GM12878 (cell line): ENCODE measurements at regions not wholly inside any gene's neighbourhood (a gene's known extent, or its start where the extent isn't known, plus 50 kb on each side); places are given as distances from the start of the nearest gene placed in this dataset.

Source experiments
- ATAC-seq: fragments of 200-7000 bp; cut with Tn5 transposase; 3 replicates; pipeline ENCODE4 v1.9.1; 2020; ENCODE audit warnings: mild to moderate bottlenecking, moderate library complexity
- BruUV-seq: library from RNA; stranded (reverse); fragments of 400-500 nt; replicated peaks from 2 replicates; lab custom pipeline; 2021; lab: Mats Ljungman, UMichigan
- CTCF ChIA-PET: fragments of 300-600 bp; sonication (Branson Sonifier 250); formaldehyde crosslinking; extraction: SDS; loops from one replicate; lab custom pipeline; 2021; ENCODE audit warnings: inconsistent platforms; lab: Yijun Ruan, JAX
- POLR2A ChIA-PET: fragments of 350-600 bp; formaldehyde crosslinking; extraction: SDS; loops from one replicate; lab custom pipeline; 2021; ENCODE audit warnings: inconsistent platforms; lab: Charles Lee
- RAD21 ChIA-PET: fragments of 300-600 bp; sonication (Branson Sonifier 250); formaldehyde crosslinking; loops from one replicate; lab custom pipeline; 2023; ENCODE audit warnings: antibody characterized with exemption; ENCODE audit not compliant: unreplicated experiment; lab: Charles Lee
- SMC1A ChIA-PET: fragments of 300-600 bp; sonication (Branson Sonifier 250); formaldehyde crosslinking; loops from one replicate; lab custom pipeline; 2023; ENCODE audit not compliant: unreplicated experiment, uncharacterized antibody; lab: Charles Lee
- DNase-seq: peaks from one replicate; pipeline ENCODE4 v3.0.0-alpha.2; 2011; ENCODE audit warnings: low read depth, low spot score
- FAIRE-seq: peaks from 3 replicates; lab custom pipeline; 2011; peaks lifted over from hg19 to GRCh38; lab: Jason Lieb, UNC
- H2AFZ ChIP-seq: 2 replicates; pipeline ENCODE4 v1.6.0; 2011; ENCODE audit warnings: low read depth, low read length, control low read depth; ENCODE audit not compliant: control insufficient read depth
- H3K27ac ChIP-seq: 2 replicates; pipeline ENCODE4 v1.5.1; 2011; ENCODE audit warnings: control low read depth; ENCODE audit not compliant: control insufficient read depth, insufficient read depth
- H3K27me3 ChIP-seq, 2 experiments: replicated peaks in 1 of 2; 2 replicates each; pipeline versions ENCODE4 v1.6.0 to v1.6.1; 2011; ENCODE audit warnings: low read length in 1 of 2; ENCODE audit not compliant: control insufficient read depth in 2 of 2, insufficient read depth in 2 of 2
- H3K36me3 ChIP-seq, 2 experiments: 2 replicates each; pipeline ENCODE4 v1.5.1; 2011; ENCODE audit warnings: low read length in 1 of 2; ENCODE audit not compliant: control insufficient read depth in 2 of 2, insufficient read depth in 2 of 2
- H3K4me1 ChIP-seq: 2 replicates; pipeline ENCODE4 v1.6.1; 2011; ENCODE audit warnings: mild to moderate bottlenecking, low read length, moderate library complexity, mixed read lengths; ENCODE audit not compliant: control insufficient read depth, insufficient read depth
- H3K4me2 ChIP-seq: 2 replicates; pipeline ENCODE4 v1.6.0; 2011; ENCODE audit warnings: control low read depth; ENCODE audit not compliant: control insufficient read depth, insufficient read depth
- H3K4me3 ChIP-seq: fragments of 200-600 bp; sonication (generic); 2 replicates; pipeline ENCODE4 v1.5.1; 2016
- H3K79me2 ChIP-seq: 2 replicates; pipeline ENCODE4 v1.6.0; 2011; ENCODE audit warnings: low read length; ENCODE audit not compliant: control insufficient read depth, insufficient read depth
- H3K9ac ChIP-seq: 2 replicates; pipeline ENCODE4 v1.8.0; 2011; ENCODE audit warnings: low read length, control low read depth, mixed read lengths; ENCODE audit not compliant: control insufficient read depth, insufficient read depth
- H3K9me3 ChIP-seq: replicated peaks from 3 replicates; pipeline ENCODE4 v1.5.1; 2011; ENCODE audit warnings: mild to moderate bottlenecking, low read length; ENCODE audit not compliant: control insufficient read depth, insufficient read depth
- H4K20me1 ChIP-seq: 2 replicates; pipeline ENCODE4 v1.6.0; 2011; ENCODE audit not compliant: control insufficient read depth, insufficient read depth
- ASH2L ChIP-seq: fragments of 300-600, 200-600 bp; sonication (generic); IDR thresholded peaks from 2 replicates; pipeline ENCODE4 v1.6.1; 2017; ENCODE audit warnings: low read depth, mild to moderate bottlenecking, borderline replicate concordance
- ATF3 ChIP-seq: IDR thresholded peaks from 2 replicates; pipeline ENCODE4 v1.6.1; 2011; ENCODE audit warnings: low read depth, mild to moderate bottlenecking, low read length, moderate library complexity, borderline replicate concordance; ENCODE audit errors: extremely low read depth
- BCL3 ChIP-seq: IDR thresholded peaks from 2 replicates; pipeline ENCODE4 v1.6.1; 2011; ENCODE audit warnings: borderline replicate concordance, low read depth, mild to moderate bottlenecking, moderate library complexity, low read length; ENCODE audit not compliant: insufficient read depth, poor library complexity, severe bottlenecking
- E4F1 ChIP-seq: fragments of 450-650 bp; IDR thresholded peaks from 2 replicates; pipeline ENCODE4 v1.6.1; 2018; ENCODE audit warnings: borderline replicate concordance, mild to moderate bottlenecking; ENCODE audit not compliant: partially characterized antibody
- HDAC2 ChIP-seq: fragments of 200-600 bp; sonication (generic); IDR thresholded peaks from 2 replicates; pipeline ENCODE4 v1.6.1; 2017
- MYC ChIP-seq: IDR thresholded peaks from 2 replicates; pipeline ENCODE4 v1.6.1; 2011; ENCODE audit warnings: mild to moderate bottlenecking, low read length, moderate library complexity, inconsistent platforms; ENCODE audit not compliant: insufficient read depth, insufficient replicate concordance, insufficient read length, severe bottlenecking
- NFYB ChIP-seq: IDR thresholded peaks from 2 replicates; pipeline ENCODE4 v1.6.1; 2011; ENCODE audit warnings: low read depth, mild to moderate bottlenecking, low read length, improper control_type of control experiment, moderate library complexity; ENCODE audit not compliant: insufficient read depth
- RBBP5 ChIP-seq: fragments of 200-600 bp; sonication (generic); conservative IDR thresholded peaks from 2 replicates; pipeline ENCODE4 v1.6.1; 2016
- SKIL ChIP-seq: fragments of 450-650 bp; IDR thresholded peaks from 2 replicates; pipeline ENCODE4 v1.6.1; 2017; ENCODE audit warnings: mild to moderate bottlenecking, low read depth, inconsistent platforms; ENCODE audit not compliant: poor library complexity, severe bottlenecking
- SUZ12 ChIP-seq: fragments of 200-600 bp; sonication (generic); IDR thresholded peaks from one replicate; pipeline ENCODE4 v1.6.1; 2018; ENCODE audit warnings: antibody characterized with exemption, mild to moderate bottlenecking; ENCODE audit not compliant: unreplicated experiment
- TCF3 ChIP-seq: IDR thresholded peaks from 2 replicates; pipeline ENCODE4 v1.6.1; 2012; ENCODE audit warnings: low read depth, mild to moderate bottlenecking, low read length, borderline replicate concordance; ENCODE audit not compliant: insufficient read depth
- WGBS: methylation state at CpG from one replicate; pipeline ENCODE4 v1.1.6; 2016; ENCODE audit warnings: low lambda C conversion rate; ENCODE audit not compliant: insufficient replicate concordance, insufficient coverage; ENCODE audit errors: missing lambda C conversion rate; 5-methylcytosine and 5-hydroxymethylcytosine counted together
- in situ Hi-C: fragments of 300-500 bp; cut with MboI; formaldehyde crosslinking; loops from 9 replicates; pipeline ENCODE4 v1.14.3; 2018; ENCODE audit warnings: mixed read lengths
- intact Hi-C: fragments of 100-400 bp; cut with micrococcal nuclease; formaldehyde crosslinking; loops from one replicate; pipeline ENCODE4 v1.14.2; 2022; ENCODE audit not compliant: unreplicated experiment

GRCh38 chr9:134548185-134548584 lies 93.4 kb upstream of the COL5A1 start:
- FAIRE-seq (no peak), DNase-seq (no peak), ATAC-seq (no peak)
- Histone ChIP-seq H2AFZ (no peak overlapping the region), H3K9me3 (no peaks in the 10 kb centered on the region), H3K36me3 (no peaks in the 10 kb centered on the region), H3K4me3 (no peak overlapping the region), H4K20me1 (no peaks in the 10 kb centered on the region), H3K9ac (no peak overlapping the region), H3K79me2 (no peaks in the 10 kb centered on the region), H3K4me1 (no peaks in the 10 kb centered on the region), H3K4me2 (no peak overlapping the region), H3K27ac (no peak overlapping the region), H3K27me3 (no peaks in the 10 kb centered on the region; a peak in 3 of 4 replicates)
- no TSS peak for BruUV-seq
- 30% methylated on average over 8 of the region's 8 CpGs for WGBS
- SMC1A ChIA-PET = no interaction called here
- in situ Hi-C loops (no loop called here), intact Hi-C loops (no loop called here)
- TF ChIP-seq ASH2L (no peak), SKIL (no peak), SUZ12 (no peak)
- RAD21 ChIA-PET = no interaction called here
- CTCF ChIA-PET = no interaction called here
- POLR2A ChIA-PET = no interaction called here

- FAIRE-seq (no peak), ATAC-seq (no peak), DNase-seq (no peak)
- ChIA-PET POLR2A (no interaction called here), SMC1A (no interaction called here), CTCF (no interaction called here), RAD21 (no interaction called here)
- H4K20me1 ChIP-seq = no peaks in the 10 kb centered on the region
- intact Hi-C loops = no loop called here
- H3K27me3 ChIP-seq = no peaks in the 10 kb centered on the region; a peak in 3 of 4 replicates
- no peak overlapping the region for H3K27ac ChIP-seq
- H3K4me1 ChIP-seq = no peaks in the 10 kb centered on the region
- no peaks in the 10 kb centered on the region for H3K9me3 ChIP-seq
- no peaks in the 10 kb centered on the region for H3K36me3 ChIP-seq
- H2AFZ ChIP-seq = no peak overlapping the region
- H3K4me2 ChIP-seq = no peak overlapping the region
- H3K4me3 ChIP-seq = no peak overlapping the region
- no peak overlapping the region for H3K9ac ChIP-seq
- H3K79me2 ChIP-seq = no peaks in the 10 kb centered on the region
- 70% methylated on average over 17 of the region's 17 CpGs for WGBS
- no TSS peak for BruUV-seq
- in situ Hi-C loops = no loop called here
- no peak for TF ChIP-seq TCF3
- TF ChIP-seq NFYB = no peak
- TF ChIP-seq RBBP5 = no peak
- no peak for TF ChIP-seq ATF3
- TF ChIP-seq HDAC2 = no peak
- no peak for TF ChIP-seq E4F1
- TF ChIP-seq BCL3 = no peak
- no peak for TF ChIP-seq MYC
Observed at GRCh38 chr9:134548618-134549017, 93.0 kb upstream of the COL5A1 start.
